ENCODE measurements at regions not wholly inside any gene's neighbourhood (a gene's known extent, or its start where the extent isn't known, plus 50 kb on each side); places are given as distances from the start of the nearest gene placed in this dataset.
"Not testable (repeated sequence)": the region's sequence is repeated elsewhere in the genome, so short reads cannot be mapped to it uniquely, and the experiment has no call there.

DNA sequence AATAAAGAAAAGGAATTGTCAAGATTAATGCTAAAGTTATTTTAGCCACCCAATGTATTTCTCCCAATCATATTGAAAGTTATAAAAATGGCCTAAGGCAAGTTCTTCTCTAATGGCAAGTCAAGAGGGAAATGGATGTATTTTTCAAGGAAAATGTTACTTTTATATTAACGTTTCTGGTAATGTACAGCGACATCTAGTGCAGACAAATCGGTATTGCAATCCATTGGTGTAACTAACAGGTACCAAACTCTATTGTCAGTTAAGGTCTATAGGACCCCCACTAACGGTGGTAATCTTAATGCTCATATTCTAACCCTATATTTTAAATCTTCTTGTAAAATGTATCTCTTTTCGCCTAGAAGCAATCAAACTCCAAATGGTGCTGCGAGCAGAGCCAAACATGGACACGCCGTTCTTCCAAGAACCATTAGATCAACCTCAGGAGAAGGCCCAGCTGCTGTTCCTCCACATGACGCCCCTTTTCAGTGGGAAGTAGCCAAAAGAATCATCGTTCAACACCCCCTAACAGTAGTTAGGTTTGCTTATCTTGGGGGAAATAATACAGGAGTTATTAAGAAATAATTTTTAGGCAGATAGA lies 98.5 kb upstream of the PABPC3 start:
- DNase-seq, result no peak

DNA sequence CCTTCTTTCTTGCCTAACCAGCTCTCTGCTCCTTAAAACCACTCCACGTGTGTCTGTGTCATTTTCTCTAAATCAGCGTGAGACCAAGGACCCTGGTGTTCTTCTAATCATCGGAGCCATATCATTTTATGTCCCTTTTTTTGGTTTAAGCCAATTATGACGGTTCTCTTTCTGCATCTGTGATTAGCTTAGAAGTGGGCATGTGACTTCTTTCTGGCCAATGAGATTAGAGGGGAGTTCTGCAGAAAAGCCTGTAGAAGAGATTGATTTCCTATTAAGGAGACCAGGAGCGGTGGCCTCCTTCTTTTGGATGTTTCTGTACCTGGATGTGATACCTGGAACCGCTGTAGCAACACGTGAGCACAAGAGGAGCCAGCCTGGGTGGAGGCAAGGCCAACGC lies 97.5 kb upstream of the PABPC3 start:
- DNase-seq, result no peak

DNA sequence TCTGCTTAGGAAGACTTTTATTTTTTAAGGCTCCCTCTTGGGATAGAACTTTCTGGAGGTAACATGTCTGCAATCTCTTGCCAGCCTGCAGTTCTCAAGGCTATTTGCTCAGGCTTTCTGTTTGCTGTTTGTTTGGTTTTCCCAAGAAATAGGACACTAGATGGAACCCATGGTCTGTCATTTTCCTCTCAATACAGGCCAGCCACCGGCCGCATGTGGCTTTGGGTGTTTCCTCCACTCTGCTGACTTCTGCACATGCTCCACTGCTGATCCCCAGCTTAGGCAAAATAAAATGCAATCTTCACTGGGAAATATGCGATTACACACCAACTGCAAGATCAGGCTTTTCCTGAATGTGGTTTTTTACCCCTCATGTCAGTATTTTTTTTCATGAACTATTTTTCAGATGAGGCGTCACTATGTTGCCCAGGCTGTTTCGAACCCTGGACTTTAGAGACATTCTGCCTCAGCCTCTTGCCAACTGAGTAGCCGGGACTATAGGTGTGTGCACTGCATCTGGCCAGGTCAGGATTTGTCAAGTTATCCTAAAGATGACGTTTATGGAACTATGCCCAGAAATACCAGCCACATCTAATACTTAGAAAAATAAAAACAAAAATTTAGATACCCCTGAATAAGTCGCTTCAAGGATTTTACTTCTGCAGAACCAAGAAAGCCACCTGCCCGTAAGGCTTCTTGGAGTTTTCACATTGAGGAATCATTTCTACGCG lies 94.3 kb upstream of the PABPC3 start:
- no peak for DNase-seq

DNA sequence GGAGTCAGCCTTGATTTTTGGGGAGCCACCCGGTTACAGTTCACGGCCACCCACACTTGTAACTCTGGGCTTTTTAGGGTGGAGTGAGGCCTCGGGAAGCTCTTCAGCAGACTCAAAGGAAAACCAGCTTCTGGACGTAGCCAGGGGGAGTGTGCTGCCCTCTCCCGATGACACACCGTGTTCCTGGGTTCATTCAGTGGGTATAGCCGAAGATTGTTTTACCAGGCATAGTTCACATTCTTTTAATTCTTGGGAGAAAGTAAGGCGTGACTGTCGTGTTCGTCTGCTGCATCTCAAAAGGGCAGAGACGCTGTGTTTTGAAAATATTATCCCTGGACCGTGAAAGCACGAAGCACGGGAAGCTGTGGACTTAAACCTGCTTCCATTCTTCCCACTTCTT lies 93.6 kb upstream of the PABPC3 start:
- DNase-seq, result not testable (repeated sequence)

DNA sequence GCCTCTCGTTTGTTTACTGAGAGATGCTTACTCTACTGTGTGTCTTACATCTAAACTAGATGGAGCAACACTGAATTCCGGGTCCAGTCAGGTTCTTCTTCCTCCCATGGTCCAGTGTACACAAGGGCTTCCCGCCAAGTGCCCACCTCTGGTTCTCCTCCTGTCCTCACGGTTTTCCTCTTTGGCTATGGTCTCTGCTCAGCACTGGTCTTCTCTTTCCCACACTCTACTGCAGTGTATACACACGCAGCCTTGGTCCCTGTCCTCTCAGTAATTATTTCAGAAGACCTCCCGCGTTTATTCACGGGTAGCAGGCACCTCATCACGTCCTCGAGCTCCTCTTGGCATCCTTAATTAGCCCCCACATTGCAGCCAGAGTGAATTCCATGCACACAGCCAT lies 91.4 kb upstream of the PABPC3 start:
- not testable (repeated sequence) for DNase-seq

DNA sequence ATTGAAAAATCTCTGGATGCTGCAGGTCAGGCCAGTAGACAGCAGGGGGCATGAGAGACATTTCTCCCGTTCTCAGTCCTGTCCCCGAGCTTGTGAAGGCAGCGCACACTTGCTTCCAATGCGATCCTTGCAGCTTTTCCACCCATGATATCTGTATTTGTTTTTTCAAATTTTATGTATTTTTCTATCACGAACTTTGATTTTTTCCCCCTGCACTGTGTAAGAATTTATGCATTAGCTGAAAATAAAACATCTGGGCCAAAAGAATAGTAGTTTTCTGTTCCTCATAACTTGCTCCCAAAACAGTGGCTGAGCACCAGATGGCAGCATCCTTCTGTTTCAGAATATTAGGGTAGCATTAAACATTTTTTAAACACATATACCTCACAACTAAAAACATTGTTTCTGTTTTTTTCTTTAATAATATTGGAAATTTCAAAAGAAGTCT lies 90.9 kb upstream of the PABPC3 start:
- DNase-seq, result not testable (repeated sequence)

DNA sequence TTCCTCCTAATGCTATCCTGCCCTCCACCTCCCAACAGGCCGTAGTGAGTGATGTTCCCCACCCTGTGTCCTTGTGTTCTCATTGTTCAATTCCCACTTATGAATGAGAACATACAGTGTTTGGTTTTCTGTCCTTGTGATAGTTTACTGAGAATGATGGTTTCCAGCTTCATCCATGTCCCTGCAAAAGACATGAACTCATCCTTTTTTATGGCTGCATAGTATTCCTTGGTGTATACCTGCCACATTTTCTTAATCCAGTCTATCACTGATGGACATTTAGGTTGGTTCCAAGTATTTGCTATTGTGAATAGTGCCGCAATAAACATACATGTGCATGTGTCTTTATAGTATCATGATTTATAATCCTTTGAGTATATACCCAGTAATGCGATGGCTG lies 88.5 kb upstream of the PABPC3 start:
- DNase-seq, result not testable (repeated sequence)

DNA sequence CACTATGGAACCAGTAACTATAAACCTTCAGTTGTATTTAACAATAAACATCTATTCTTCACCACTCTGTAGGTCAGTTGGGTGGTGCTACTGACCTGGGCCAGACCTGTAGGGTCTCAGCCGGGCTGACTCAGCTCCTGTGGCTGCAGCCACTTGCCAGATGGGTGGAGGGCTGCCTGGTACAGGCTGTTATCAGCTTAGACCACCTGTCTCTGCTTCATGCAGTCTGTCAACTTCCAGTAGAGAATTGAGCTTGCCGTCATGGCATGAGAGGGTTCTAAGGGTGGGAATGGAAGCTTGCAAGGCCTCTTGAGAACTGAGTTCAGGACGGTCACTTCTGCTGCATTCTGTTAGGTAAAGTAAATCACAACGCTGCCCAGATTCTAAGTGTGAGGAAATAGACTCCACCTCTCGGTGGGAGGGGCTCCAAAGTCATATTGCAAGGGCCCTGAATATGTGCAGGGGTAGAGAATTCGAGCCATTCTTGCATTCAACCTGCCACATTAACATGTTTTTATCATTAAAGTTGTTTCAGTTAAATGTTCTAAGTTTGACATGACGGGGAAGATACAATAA lies 81.5 kb upstream of the PABPC3 start:
- DNase-seq, result not testable (repeated sequence)

DNA sequence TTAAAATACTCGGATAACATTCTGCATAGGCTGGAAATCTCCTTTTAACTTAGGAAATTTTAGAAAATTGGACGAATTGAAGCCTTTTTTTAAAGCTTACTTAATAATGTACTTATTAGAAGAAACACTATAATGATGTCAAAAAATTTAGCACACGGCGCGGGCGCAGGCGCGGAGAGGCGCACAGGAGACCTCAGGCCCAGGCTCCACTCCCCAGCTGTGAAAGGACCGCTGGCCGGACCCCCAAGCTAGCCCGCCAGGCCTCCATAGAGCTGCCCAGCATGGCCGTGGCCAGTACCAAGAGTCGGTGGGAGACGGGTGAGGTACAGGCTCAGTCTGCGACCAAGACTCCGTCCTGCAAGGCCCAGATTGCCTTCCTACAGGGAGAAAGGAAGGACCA lies 78.8 kb upstream of the PABPC3 start:
- not testable (repeated sequence) for DNase-seq

DNA sequence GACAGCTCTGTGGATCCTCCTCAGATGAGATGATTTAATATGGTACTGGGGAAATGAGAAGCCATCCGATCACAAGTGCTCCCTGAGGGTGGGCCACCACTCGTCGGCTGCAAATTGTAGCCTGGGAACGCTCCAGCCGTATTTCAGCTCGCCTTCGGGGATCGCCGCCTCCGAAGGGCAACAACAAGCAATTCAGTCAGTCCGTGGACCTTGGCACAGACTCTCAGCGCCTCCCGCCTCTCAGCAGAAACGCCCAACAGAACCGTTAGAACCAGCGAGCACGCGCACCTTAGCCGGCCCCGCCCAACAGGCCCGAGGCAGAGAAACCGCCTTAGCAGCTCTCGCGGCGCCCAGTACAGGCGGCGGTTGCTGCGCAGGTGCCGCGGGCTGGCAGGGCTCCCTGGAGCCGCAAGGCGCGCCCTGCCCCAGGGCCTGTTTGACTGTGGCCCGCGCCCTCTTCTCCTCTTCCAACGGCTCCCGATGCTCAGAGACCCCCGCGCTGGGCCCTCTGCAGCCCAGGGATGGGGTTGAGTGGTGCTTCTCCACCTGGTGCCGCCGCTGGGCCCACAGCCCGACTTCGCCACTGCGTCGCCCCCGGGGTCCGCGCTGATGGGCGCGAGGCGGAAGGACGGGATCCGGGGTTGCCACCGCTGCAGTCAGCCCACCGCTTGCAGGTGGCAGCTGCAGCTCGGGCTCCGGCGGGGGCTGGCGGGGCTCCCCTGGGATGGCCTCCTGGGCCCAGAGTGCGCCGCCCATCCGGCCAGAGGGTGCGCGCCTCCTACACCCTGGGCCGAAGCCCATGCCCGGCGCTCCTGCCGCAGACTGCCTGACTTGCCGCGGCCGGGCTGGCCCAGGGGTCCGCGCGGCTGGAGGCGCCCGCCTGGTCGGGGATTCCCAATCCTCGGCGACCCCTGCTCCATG lies 77.9 kb upstream of the PABPC3 start:
- peak; percentile 20 for DNase-seq

DNA sequence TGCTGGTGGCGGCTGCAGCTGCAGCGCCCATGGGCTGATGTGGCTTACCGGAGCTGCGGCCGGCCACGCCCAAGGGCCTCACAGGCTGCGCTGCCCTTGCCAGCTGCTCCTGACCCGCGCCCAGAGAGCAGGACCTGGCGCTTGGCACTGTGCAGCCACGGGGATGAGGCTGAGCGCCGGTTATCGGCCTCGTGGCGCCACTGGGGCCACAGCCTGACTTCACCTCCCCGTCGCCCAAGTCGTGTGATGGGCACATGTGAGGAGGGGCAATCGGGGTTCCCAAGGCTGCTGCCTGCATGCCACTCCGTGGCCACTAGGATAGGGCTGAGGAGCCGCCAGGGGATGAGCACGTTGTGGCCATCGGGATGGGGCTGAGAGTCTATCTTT lies 77.2 kb upstream of the PABPC3 start:
- DNase-seq, result no peak

DNA sequence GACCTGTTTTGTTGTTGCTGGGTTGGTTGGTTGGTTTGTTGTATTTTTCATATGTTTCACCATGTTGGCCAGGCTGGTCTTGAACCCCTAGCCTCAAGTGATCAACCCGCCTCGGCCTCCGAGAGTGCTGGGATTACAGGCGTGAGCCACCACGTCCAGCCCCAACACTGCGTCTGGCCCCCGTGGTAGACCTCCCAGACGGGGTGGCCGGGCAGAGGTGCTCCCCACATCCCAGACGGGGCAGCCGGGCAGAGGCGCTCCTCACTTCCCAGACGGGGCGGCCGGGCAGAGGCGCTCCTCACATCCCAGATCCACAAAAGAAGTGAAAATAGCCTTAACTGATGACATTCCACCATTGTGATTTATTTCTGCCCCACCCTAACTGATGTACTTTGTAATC lies 76.2 kb upstream of the PABPC3 start:
- DNase-seq, result not testable (repeated sequence)

DNA sequence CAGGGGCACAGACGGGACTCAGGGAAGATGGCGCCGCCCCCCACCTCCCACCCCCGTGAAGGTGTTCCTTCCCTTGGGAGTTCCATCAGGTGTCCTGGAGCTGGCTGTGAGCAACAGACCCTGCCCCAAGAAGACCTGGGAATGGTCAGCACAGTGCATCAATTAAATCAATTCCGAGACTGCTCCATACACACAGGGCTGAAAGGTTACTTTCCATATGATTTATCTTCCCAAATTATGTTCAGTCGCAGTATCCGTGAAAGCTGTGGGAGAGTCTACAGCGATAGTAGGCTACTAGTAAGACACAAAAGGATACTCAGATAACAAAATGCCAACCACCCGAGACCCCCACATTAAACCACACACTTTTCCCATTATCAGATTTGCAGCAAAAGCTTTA lies 71.8 kb upstream of the PABPC3 start:
- no peak for DNase-seq

DNA sequence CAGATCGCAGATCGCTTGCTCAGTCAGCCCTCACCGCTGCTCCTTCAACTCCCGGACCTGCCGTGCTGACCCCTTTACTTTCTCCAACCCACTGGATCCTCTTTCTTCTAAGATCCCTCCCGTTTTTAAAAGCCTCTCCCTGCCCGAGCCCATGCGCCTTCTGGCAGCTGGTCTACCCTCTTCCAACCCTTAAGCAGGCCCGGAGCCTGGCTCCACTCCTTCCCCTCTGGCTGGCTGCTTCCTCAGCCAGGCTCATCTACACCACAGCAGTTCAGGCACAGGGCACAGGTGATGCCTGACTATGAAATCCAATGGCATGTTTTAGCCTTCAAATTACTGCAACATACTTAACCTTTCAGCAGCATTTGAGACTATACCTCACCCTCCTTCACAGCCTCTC lies 63.8 kb upstream of the PABPC3 start:
- no peak for DNase-seq

DNA sequence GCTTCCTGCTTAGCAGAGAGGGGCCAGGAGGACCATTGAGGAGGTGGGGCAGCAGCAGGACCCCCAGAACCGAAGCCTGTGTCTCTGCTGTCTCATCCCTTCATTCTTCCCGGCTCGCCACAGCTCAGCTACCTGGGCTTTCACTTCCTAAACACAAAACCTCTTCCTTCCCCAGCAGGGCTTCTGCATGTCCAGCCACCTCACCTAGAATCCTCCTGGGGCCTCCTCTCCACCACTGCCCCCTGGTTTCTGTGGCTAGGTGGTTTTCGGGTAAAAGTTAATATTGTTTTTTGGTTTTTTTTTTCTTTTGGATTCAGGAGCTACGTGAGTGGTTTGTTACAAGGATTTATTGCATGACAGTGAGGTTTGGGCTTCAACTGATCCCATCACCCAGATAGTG lies 61.8 kb upstream of the PABPC3 start:
- no peak for DNase-seq

DNA sequence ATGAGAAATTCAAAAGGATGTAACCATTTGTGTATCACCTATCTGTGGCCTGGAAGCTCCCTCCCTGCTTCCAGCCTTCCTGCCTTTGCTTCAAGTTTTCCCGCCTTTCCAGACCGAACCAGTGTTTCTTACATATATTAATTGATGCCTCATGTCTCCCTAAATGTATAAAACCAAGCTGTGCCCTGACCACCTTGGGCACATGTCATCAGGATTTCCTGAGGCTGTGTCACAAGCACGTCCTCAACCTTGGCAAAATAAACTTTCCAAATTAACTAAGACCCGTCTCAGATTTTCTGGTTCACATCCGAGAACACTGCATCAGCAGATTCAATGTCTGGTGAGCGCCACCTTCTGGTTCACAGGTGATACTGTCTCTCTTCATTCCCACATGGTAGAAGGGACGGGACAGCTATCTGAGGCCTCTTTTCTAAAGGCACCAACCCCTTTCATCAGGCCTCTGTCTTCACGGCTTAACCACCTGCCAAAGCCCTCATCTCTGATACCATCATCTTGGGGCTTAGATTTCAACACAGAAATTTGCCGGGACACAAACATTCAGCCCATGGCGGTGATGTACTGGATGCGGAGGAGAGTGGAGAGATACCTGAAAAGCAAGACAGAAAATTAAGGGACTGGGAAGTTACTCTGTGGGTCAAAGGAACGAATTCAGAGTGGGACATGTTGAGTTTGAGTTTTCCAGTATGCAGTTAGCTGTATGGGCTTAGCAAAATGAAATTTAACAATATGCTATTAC lies 58.7 kb upstream of the PABPC3 start:
- peak; percentile 23 for DNase-seq

DNA sequence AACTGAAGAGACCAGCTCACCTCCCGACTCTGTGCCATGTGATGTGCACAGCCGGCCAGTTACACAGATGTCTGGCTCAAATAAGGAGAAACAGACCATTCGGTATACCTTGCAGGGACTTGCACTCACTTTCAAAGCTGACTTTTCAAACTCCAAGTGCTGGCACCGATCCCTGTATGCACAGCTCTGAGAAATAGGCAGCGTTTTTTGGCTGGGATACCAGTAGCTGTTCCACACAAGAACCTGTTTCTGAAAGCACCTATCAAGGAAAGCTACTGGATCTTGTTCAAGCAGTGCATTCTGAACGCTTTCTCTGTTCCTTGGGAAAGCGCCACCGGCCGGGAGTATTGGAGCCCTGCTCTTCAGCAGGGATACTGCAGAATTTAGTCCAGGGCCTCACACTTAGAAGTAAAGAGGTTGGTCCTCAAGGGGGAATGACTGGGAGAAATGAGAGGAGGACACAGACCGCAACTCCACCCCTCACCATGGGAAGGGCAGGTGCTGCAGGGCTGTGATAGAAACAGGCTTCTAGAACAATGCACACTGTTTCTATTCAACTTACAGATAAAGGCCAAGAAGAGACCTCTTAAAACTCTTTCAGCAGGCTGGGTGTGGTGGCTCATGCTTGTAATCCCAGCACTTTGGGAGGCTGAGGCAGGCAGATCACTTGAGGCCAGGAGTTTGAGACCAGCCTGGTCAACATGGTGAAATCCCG lies 53.6 kb upstream of the PABPC3 start:
- DNase-seq, result no peak

DNA sequence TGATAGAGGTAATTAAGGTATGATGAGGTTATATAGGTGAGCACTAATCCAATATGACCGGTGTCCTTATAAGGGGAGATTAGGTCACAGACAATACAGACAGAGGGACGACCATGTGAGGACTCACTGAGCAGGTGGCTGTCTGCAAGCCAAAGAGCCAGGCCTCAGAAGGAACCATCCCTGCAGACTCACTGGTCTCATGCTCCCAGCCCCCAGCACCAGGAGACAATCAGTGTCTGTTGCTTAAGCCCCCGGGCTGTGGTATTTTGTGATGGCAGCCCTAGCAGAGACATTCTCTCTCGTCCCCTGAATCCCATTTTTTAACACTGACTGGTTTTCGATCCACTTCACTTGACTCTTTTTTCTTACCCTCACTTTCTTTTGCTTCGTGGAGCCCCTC lies 51.9 kb upstream of the PABPC3 start:
- no peak for DNase-seq

Measured in activated CD4-positive, alpha-beta T cell treated with anti-CD3 and anti-CD28 coated beads, Interleukin-2, amount 50 U/mL, for 1 hour (primary cell).